HG03135 (cell line): ENCODE measurements at regions not wholly inside any gene's neighbourhood (a gene's known extent, or its start where the extent isn't known, plus 50 kb on each side); places are given as distances from the start of the nearest gene placed in this dataset.

Source experiments
- ATAC-seq: cut with Tn5 transposase; IDR thresholded peaks from one replicate; pipeline ENCODE4 v1.9.1; 2021; ENCODE audit warnings: mild to moderate bottlenecking, moderate library complexity; ENCODE audit not compliant: unreplicated experiment

- ATAC-seq: no peak
These were observed 185.3 kb downstream of the BRD1 start for GRCh38 chr22:49642331-49642730.

GRCh38 chr22:49641770-49642313, 185.8 kb downstream of the BRD1 start:
- no peak for ATAC-seq

GRCh38 chr22:49640366-49641095, 187.1 kb downstream of the BRD1 start:
- no peak for ATAC-seq

- ATAC-seq: no peak
These were observed 187.7 kb downstream of the BRD1 start for GRCh38 chr22:49639956-49640355.

- ATAC-seq: no peak
These were observed 188.9 kb downstream of the BRD1 start for GRCh38 chr22:49638788-49639187.

- no peak for ATAC-seq
These were observed 189.7 kb downstream of the BRD1 start for GRCh38 chr22:49638001-49638400.

- ATAC-seq: no peak
These were observed 190.4 kb downstream of the BRD1 start for GRCh38 chr22:49637255-49637760.

- no peak for ATAC-seq
These were observed 191.0 kb downstream of the BRD1 start for GRCh38 chr22:49636649-49637048.

GRCh38 chr22:49636214-49636613, 191.5 kb downstream of the BRD1 start:
- no peak for ATAC-seq

- no peak for ATAC-seq
These were observed 193.5 kb downstream of the BRD1 start for GRCh38 chr22:49634006-49634772.

- ATAC-seq: no peak
These were observed 194.7 kb downstream of the BRD1 start for GRCh38 chr22:49633010-49633324.

GRCh38 chr22:49632199-49633009, 195.3 kb downstream of the BRD1 start:
- no peak for ATAC-seq

GRCh38 chr22:49630448-49630946, 197.2 kb downstream of the BRD1 start:
- ATAC-seq: no peak

- ATAC-seq: no peak
These were observed 197.9 kb downstream of the BRD1 start for GRCh38 chr22:49629586-49630447.

- no peak for ATAC-seq
These were observed 198.5 kb downstream of the BRD1 start for GRCh38 chr22:49629261-49629570.

- ATAC-seq: no peak
These were observed 199.0 kb downstream of the BRD1 start for GRCh38 chr22:49628391-49629260.

GRCh38 chr22:49627217-49628181, 200.2 kb downstream of the BRD1 start:
- no peak for ATAC-seq
